Left ventricle myocardium superior (tissue), 1 donor: ENCODE measurements at regions not wholly inside any gene's neighbourhood (a gene's known extent, or its start where the extent isn't known, plus 50 kb on each side); places are given as distances from the start of the nearest gene placed in this dataset. TPM values are rescaled to one million over a fixed set of nuclear protein-coding genes. Genes with fewer than 3 reads are reported as not detected.
"Not testable (repeated sequence)": the region's sequence is repeated elsewhere in the genome, so short reads cannot be mapped to it uniquely, and the experiment has no call there.

ENCODE experiments used
- ATAC-seq: fragments of 200-7000 bp; cut with Tn5 transposase; one replicate; pipeline ENCODE4 v1.9.1; 2020; ENCODE audit warnings: mild to moderate bottlenecking, moderate library complexity
- DNase-seq: peaks from one replicate; pipeline ENCODE4 v3.0.0-alpha.2; 2020
- intact Hi-C: fragments of 100-400 bp; cut with micrococcal nuclease; formaldehyde crosslinking; loops from one replicate; pipeline ENCODE4 v1.11.0; 2022
- microRNA-seq: library from miRNA; unstranded; fragments of <30 nt; microRNA quantifications from one replicate; pipeline ENCODE4 v1.2.0, GENCODE V29; 2020; ENCODE audit warnings: borderline number of aligned reads
- donor health status: DM: no; HTN: yes; CAD: no; lungs with severe emphysema.

- intact Hi-C loops = no loop called here
- no peak for DNase-seq
- no peak for ATAC-seq
Observed at GRCh38 chr3:75610773-75611172, 53.4 kb upstream of the FRG2C start.

- DNase-seq, ATAC-seq, intact Hi-C loops: not testable (repeated sequence)
Observed at GRCh38 chr3:75611724-75612460, 52.2 kb upstream of the FRG2C start.

Small RNA genes in the stretch of these regions (microRNA-seq; reads per million reads assigned to microRNA genes)
- gene MIR4444-2 = not detected
